CD4-positive, CD25-positive, alpha-beta regulatory T cell (primary cell): ENCODE measurements at regions not wholly inside any gene's neighbourhood (a gene's known extent, or its start where the extent isn't known, plus 50 kb on each side); places are given as distances from the start of the nearest gene placed in this dataset.
A peak's percentile ranks its signal among the peaks of the same experiment; 100 is the strongest.

ENCODE experiments used
- ATAC-seq, 2 donors: fragments of 150-1000 bp; cut with Tn5 transposase; one replicate each; pipeline ENCODE4 v1.10.0; 2021; ENCODE audit warnings: low read depth in 2 of 2, moderate number of reproducible peaks in 2 of 2, moderate library complexity in 1 of 2
- DNase-seq, 3 donors: peaks; one replicate each; pipeline versions ENCODE4 v3.0.0 to v3.0.0-alpha.2; 2012 to 2022; ENCODE audit warnings: mixed read lengths in 1 of 3
- H3K27ac ChIP-seq: one replicate; pipeline ENCODE4 v1.7.0; 2013; ENCODE audit warnings: mild to moderate bottlenecking, low read length; ENCODE audit not compliant: insufficient read depth, poor library complexity, severe bottlenecking
- H3K27me3 ChIP-seq: one replicate; pipeline ENCODE4 v1.7.0; 2013; ENCODE audit warnings: low read length; ENCODE audit not compliant: control insufficient read depth, insufficient read depth
- H3K36me3 ChIP-seq: one replicate; pipeline ENCODE4 v1.7.0; 2013; ENCODE audit warnings: mild to moderate bottlenecking, low read length, moderate library complexity; ENCODE audit not compliant: control insufficient read depth, insufficient read depth
- H3K4me1 ChIP-seq: 2 replicates; pipeline ENCODE4 v1.7.0; 2013; ENCODE audit warnings: mild to moderate bottlenecking, low read length; ENCODE audit not compliant: insufficient read depth, control insufficient read depth, poor library complexity, severe bottlenecking
- H3K4me3 ChIP-seq: one replicate; pipeline ENCODE4 v1.7.0; 2013; ENCODE audit warnings: low read depth, mild to moderate bottlenecking, low read length, moderate library complexity
- H3K9me3 ChIP-seq, 2 experiments: 1 replicate in 1 of 2; 2 replicates in 1 of 2; pipeline ENCODE4 v1.7.0; 2013; ENCODE audit warnings: low read length in 2 of 2, mild to moderate bottlenecking in 1 of 2, moderate library complexity in 1 of 2; ENCODE audit not compliant: control insufficient read depth in 2 of 2
- H3K27ac Mint-ChIP-seq, 3 donors: one replicate each; pipeline ENCODE4 v1.8.0; 2020 to 2022; ENCODE audit warnings: mild to moderate bottlenecking in 3 of 3, mixed read lengths in 3 of 3, moderate library complexity in 2 of 3
- H3K27me3 Mint-ChIP-seq: one replicate; pipeline ENCODE4 v1.8.0; 2022; ENCODE audit warnings: mild to moderate bottlenecking, mixed read lengths
- H3K36me3 Mint-ChIP-seq: one replicate; pipeline ENCODE4 v1.8.0; 2020; ENCODE audit warnings: mixed read lengths
- H3K4me1 Mint-ChIP-seq, 4 donors: one replicate each; pipeline ENCODE4 v1.8.0; 2020 to 2022; ENCODE audit warnings: mixed read lengths in 4 of 4, mild to moderate bottlenecking in 1 of 4
- H3K4me3 Mint-ChIP-seq, 4 donors: one replicate each; pipeline ENCODE4 v1.8.0; 2020 to 2022; ENCODE audit warnings: mild to moderate bottlenecking in 4 of 4, mixed read lengths in 4 of 4, moderate library complexity in 3 of 4
- H3K9me3 Mint-ChIP-seq, 7 donors: one replicate each; pipeline ENCODE4 v1.8.0; 2020 to 2022; ENCODE audit warnings: mixed read lengths in 7 of 7, mild to moderate bottlenecking in 3 of 7, moderate library complexity in 2 of 7

DNA sequence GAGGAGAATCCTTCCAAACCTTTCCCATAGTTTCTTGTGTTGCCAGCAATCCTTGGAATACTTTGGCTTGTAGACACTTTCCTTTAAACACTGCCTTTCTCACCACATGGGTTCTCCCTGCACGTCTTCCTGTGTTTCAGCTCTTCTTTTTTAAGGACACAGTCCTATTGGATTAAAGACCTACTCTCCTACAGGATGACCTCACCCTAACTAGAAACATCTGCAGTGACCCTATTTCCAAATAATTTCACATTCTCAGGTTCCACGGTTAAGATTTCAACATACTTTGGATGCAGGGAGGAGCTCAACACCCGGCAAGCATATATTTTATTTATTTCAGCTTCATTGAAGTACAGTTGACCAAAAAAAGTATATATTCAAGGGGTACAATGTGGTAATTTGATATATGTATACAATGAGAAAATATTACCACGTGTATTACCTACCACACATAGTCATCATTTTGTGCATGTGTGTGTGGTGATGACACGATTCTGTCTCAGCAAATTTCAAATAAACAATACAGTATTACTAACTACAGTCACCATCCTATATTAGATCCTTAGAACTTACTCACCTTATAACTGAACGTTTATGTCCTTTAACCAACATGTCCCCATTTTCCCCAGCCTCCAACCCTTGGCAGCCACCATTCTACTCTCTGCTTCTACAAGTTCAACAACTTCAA lies 745.0 kb downstream of the CBLN2 start:
- Mint-ChIP-seq H3K27ac (no peak overlapping the region), H3K4me3 (no peak overlapping the region), H3K9me3 (peaks cover 0 to 5% (median 3%) of the 10 kb centered on the region in 7 donors), H3K4me1 (no peaks in the 10 kb centered on the region), H3K27me3 (no peaks in the 10 kb centered on the region), H3K36me3 (no peaks in the 10 kb centered on the region)
- H3K4me3 ChIP-seq, result no peak overlapping the region
- H3K9me3 ChIP-seq, result no peaks in the 10 kb centered on the region
- no peaks in the 10 kb centered on the region for H3K4me1 ChIP-seq
- H3K36me3 ChIP-seq, result no peaks in the 10 kb centered on the region
- H3K27me3 ChIP-seq, result no peaks in the 10 kb centered on the region
- H3K27ac ChIP-seq, result no peak overlapping the region
- DNase-seq, result no peak
- ATAC-seq, result no peak

GRCh38 chr18:71797554-71797953 lies 746.6 kb downstream of the CBLN2 start:
- Mint-ChIP-seq H3K9me3 (peaks cover 0 to 3% (median 0%) of the 10 kb centered on the region in 7 donors), H3K4me1 (no peaks in the 10 kb centered on the region), H3K36me3 (no peaks in the 10 kb centered on the region), H3K27me3 (no peaks in the 10 kb centered on the region), H3K4me3 (no peak overlapping the region), H3K27ac (no peak overlapping the region)
- H3K27ac ChIP-seq, result no peak overlapping the region
- H3K4me3 ChIP-seq, result no peak overlapping the region
- DNase-seq, result no peak
- H3K4me1 ChIP-seq, result no peaks in the 10 kb centered on the region
- H3K36me3 ChIP-seq, result no peaks in the 10 kb centered on the region
- no peak for ATAC-seq
- no peaks in the 10 kb centered on the region for H3K9me3 ChIP-seq
- H3K27me3 ChIP-seq, result no peaks in the 10 kb centered on the region

- no peaks in the 10 kb centered on the region for H3K27me3 Mint-ChIP-seq
- H3K36me3 Mint-ChIP-seq, result no peaks in the 10 kb centered on the region
- Histone ChIP-seq H3K9me3 (no peaks in the 10 kb centered on the region), H3K27ac (no peak overlapping the region), H3K4me1 (no peaks in the 10 kb centered on the region), H3K4me3 (no peak overlapping the region), H3K36me3 (no peaks in the 10 kb centered on the region), H3K27me3 (no peaks in the 10 kb centered on the region)
- H3K9me3 Mint-ChIP-seq, result peaks cover 0 to 2% (median 0%) of the 10 kb centered on the region in 7 donors
- no peak overlapping the region for H3K27ac Mint-ChIP-seq
- no peak for ATAC-seq
- no peaks in the 10 kb centered on the region for H3K4me1 Mint-ChIP-seq
- H3K4me3 Mint-ChIP-seq, result no peak overlapping the region
- peak in 1 of 3 donors; percentile 1 for DNase-seq
Measured at GRCh38 chr18:71784777-71785176, 759.4 kb downstream of the CBLN2 start.

DNA sequence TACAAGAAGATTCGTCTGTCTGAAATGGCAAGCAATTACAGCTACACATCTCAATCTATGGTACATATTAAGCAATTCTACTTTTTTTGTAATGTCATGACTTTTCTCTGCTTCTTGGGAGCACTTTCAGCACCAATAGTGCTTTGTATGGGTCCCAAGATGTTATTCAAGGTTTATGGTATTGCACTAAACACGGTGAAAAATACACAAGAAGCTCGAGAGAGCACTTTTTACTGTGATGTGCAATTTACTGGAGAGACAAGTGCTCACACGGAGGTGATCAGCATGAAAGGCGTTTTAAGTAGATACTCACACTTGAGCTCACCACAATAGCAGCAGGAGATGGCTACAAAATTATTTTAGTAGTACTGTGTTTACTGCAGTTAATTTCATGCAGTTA lies 783.6 kb downstream of the CBLN2 start:
- Mint-ChIP-seq H3K4me3 (no peak overlapping the region), H3K36me3 (no peaks in the 10 kb centered on the region), H3K4me1 (no peaks in the 10 kb centered on the region), H3K27me3 (no peaks in the 10 kb centered on the region), H3K9me3 (peaks cover 0 to 10% (median 7%) of the 10 kb centered on the region in 7 donors), H3K27ac (no peak overlapping the region)
- H3K27me3 ChIP-seq, result no peaks in the 10 kb centered on the region
- no peaks in the 10 kb centered on the region for H3K4me1 ChIP-seq
- H3K36me3 ChIP-seq, result no peaks in the 10 kb centered on the region
- no peak overlapping the region for H3K4me3 ChIP-seq
- no peak for ATAC-seq
- H3K27ac ChIP-seq, result no peak overlapping the region
- H3K9me3 ChIP-seq, result no peaks in the 10 kb centered on the region
- DNase-seq, result no peak

- ATAC-seq (no peak), DNase-seq (no peak)
- no peak overlapping the region for H3K27ac Mint-ChIP-seq
- H3K27ac ChIP-seq, result no peak overlapping the region
- H3K27me3 ChIP-seq, result no peaks in the 10 kb centered on the region
- H3K4me1 Mint-ChIP-seq, result no peaks in the 10 kb centered on the region
- peaks cover 0 to 13% (median 3%) of the 10 kb centered on the region in 7 donors for H3K9me3 Mint-ChIP-seq
- no peaks in the 10 kb centered on the region for H3K4me1 ChIP-seq
- no peaks in the 10 kb centered on the region for H3K36me3 ChIP-seq
- H3K4me3 ChIP-seq, result no peak overlapping the region
- H3K4me3 Mint-ChIP-seq, result no peak overlapping the region
- H3K9me3 ChIP-seq, result no peaks in the 10 kb centered on the region
- H3K36me3 Mint-ChIP-seq, result no peaks in the 10 kb centered on the region
- no peaks in the 10 kb centered on the region for H3K27me3 Mint-ChIP-seq
Measured at GRCh38 chr18:71754246-71754645, 789.9 kb downstream of the CBLN2 start.

DNA sequence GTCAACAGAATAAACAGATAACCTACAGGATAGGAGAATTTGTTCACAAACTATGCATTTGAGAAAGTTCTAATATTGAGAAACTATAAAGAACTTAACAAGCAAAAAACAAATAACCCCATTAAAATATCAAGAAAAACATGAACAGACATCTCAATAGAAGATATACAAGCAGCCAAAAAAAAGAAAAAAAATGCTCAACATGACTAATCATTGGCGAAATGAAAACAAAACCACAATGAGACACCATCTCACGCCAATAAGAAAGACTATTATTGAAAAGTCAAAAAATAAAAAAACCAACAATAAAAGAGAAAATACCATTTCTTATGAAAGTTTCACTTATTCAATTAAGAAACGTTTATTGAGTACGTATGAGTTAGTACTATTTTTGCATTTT lies 800.5 kb downstream of the CBLN2 start:
- Histone ChIP-seq H3K4me1 (no peaks in the 10 kb centered on the region), H3K36me3 (no peaks in the 10 kb centered on the region), H3K27me3 (no peaks in the 10 kb centered on the region), H3K9me3 (peaks cover 0 to 4% of the 10 kb centered on the region in 2 experiments), H3K4me3 (no peak overlapping the region), H3K27ac (no peak overlapping the region)
- no peak overlapping the region for H3K27ac Mint-ChIP-seq
- no peaks in the 10 kb centered on the region for H3K36me3 Mint-ChIP-seq
- no peaks in the 10 kb centered on the region for H3K4me1 Mint-ChIP-seq
- ATAC-seq (no peak), DNase-seq (no peak)
- H3K9me3 Mint-ChIP-seq, result peaks cover 0 to 9% (median 5%) of the 10 kb centered on the region in 7 donors
- H3K27me3 Mint-ChIP-seq, result no peaks in the 10 kb centered on the region
- H3K4me3 Mint-ChIP-seq, result no peak overlapping the region

DNA sequence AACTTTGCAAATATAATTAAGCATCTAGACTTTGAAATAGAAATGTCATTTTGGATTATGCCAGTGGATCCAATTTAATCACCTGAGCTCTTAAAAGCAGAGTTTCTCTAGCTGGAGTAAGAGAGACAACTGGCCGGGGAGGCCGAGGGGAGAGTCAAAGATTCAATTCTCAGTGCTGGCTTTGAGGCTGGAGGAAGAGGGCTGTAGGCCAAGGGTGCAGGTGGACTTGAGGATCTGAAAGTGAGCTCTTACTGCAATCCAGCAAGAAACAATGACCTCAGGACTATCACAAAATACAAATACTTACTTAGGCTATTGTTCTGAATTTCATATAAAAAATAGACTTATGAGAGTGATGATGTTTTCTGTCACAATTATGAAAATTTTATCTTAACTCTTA lies 814.5 kb downstream of the CBLN2 start:
- no peak for ATAC-seq
- H3K36me3 ChIP-seq, result no peaks in the 10 kb centered on the region
- no peak overlapping the region for H3K27ac ChIP-seq
- Mint-ChIP-seq H3K9me3 (peaks cover 0 to 11% (median 5%) of the 10 kb centered on the region in 7 donors), H3K4me3 (peak overlapping the region in 1 of 4 donors; percentile 5), H3K36me3 (no peaks in the 10 kb centered on the region), H3K4me1 (no peaks in the 10 kb centered on the region), H3K27ac (no peak overlapping the region), H3K27me3 (no peaks in the 10 kb centered on the region)
- DNase-seq, result no peak
- H3K27me3 ChIP-seq, result no peaks in the 10 kb centered on the region
- no peaks in the 10 kb centered on the region for H3K9me3 ChIP-seq
- H3K4me3 ChIP-seq, result no peak overlapping the region
- H3K4me1 ChIP-seq, result no peaks in the 10 kb centered on the region

GRCh38 chr18:71727909-71728308 lies 816.2 kb downstream of the CBLN2 start:
- Mint-ChIP-seq H3K4me3 (no peak overlapping the region), H3K27ac (no peak overlapping the region), H3K36me3 (no peaks in the 10 kb centered on the region), H3K9me3 (peaks cover 0 to 11% (median 3%) of the 10 kb centered on the region in 7 donors), H3K4me1 (no peaks in the 10 kb centered on the region), H3K27me3 (no peaks in the 10 kb centered on the region)
- Histone ChIP-seq H3K4me3 (no peak overlapping the region), H3K36me3 (no peaks in the 10 kb centered on the region), H3K27ac (no peak overlapping the region), H3K9me3 (no peaks in the 10 kb centered on the region), H3K27me3 (no peaks in the 10 kb centered on the region), H3K4me1 (no peaks in the 10 kb centered on the region)
- DNase-seq (no peak), ATAC-seq (no peak)
